GM12865 (cell line): ENCODE measurements at regions not wholly inside any gene's neighbourhood (a gene's known extent, or its start where the extent isn't known, plus 50 kb on each side); places are given as distances from the start of the nearest gene placed in this dataset.

Experiments used
- DNase-seq: peaks from one replicate; pipeline ENCODE4 v3.0.0; 2010; ENCODE audit warnings: low read depth
- H3K4me3 ChIP-seq: 2 replicates; pipeline ENCODE4 v1.5.1; 2011; ENCODE audit warnings: mild to moderate bottlenecking, low read depth, low read length, control low read depth
- TF ChIP-seq, protein P1 (sequence below): IDR thresholded peaks from 2 replicates; pipeline ENCODE4 v1.5.1; 2011; ENCODE audit warnings: low read length, control low read depth, low read depth, inconsistent platforms; ENCODE audit not compliant: insufficient read depth; ENCODE audit errors: missing control alignments

DNA sequence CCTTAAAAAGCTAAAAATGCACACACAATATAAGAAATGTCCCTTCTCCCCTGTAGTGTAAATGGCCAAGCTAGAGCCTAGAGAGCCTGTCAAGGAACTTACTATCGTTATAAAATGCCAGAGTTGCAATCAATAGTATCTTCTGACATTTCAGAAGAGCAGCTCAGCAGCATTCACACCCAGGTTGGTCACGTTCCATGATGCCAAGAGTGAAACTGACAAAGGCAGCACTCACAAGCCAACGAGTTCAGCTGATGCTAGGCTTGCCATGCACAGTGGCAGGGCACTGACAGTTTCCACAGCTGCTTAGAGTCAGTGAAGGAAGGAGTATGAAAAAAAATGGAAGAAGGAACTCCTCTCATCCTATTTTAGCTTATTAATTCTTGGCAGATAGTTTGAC, 331.4 kb upstream of the CCDC54 start:
- DNase-seq: no peak
- TF ChIP-seq, protein P1, sequence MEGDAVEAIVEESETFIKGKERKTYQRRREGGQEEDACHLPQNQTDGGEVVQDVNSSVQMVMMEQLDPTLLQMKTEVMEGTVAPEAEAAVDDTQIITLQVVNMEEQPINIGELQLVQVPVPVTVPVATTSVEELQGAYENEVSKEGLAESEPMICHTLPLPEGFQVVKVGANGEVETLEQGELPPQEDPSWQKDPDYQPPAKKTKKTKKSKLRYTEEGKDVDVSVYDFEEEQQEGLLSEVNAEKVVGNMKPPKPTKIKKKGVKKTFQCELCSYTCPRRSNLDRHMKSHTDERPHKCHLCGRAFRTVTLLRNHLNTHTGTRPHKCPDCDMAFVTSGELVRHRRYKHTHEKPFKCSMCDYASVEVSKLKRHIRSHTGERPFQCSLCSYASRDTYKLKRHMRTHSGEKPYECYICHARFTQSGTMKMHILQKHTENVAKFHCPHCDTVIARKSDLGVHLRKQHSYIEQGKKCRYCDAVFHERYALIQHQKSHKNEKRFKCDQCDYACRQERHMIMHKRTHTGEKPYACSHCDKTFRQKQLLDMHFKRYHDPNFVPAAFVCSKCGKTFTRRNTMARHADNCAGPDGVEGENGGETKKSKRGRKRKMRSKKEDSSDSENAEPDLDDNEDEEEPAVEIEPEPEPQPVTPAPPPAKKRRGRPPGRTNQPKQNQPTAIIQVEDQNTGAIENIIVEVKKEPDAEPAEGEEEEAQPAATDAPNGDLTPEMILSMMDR: no peak
- no peak overlapping the region for H3K4me3 ChIP-seq

DNA sequence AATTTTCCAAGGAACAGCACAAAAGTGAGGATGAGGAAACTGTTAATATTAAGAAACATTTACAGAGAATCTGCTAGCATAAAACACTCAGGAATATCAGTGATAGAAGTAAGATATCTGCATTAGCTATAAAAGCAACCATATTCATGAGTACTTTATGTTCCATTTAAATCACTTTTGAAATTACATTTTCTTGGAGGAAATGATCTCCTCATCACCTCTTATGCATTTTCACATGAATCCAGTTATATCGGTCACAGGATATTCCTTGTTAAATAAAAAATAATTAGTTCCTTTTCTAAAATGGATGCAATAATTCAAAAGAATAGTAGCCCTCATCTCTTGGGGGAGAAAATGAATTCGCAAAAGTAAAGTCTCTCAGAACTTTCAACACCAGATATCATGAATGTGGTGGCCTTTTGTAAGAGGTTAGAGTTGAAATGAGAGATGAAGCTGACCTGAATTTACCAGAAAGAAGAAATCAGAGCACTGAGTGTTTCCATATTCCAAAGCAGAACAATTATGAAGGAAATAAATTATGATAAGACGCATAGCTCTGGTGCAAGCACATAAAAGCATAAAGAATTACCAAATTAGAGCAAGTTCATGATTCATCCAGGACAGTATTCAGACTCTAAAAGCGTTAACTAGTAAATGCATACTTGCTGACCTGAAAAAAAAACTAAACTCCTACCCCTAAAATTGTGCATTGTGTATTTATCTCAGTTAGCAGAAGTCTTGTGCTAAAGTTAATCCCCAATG, 321.9 kb upstream of the CCDC54 start:
- no peak for DNase-seq
- TF ChIP-seq, protein P1: no peak
- no peak overlapping the region for H3K4me3 ChIP-seq

DNA sequence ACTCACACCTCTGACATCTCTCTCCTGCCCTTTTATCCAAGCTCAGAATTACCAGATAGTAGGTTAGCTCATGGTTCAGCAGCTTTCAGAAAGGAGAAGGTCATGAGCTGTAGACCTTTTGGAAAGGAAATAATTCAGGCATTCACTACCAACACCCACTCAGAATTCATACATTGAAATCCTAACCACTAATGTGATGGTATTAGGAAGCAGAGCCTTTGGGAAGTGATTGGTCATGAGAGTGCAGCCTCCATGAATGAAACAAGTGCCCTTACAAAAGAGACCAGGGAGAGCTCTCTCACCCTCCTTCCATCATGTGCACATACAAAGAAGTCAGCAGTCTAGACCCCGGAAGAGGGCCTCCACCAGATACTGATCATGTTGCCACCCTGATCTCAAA, 315.8 kb upstream of the CCDC54 start:
- no peak overlapping the region for H3K4me3 ChIP-seq
- DNase-seq: no peak

DNA sequence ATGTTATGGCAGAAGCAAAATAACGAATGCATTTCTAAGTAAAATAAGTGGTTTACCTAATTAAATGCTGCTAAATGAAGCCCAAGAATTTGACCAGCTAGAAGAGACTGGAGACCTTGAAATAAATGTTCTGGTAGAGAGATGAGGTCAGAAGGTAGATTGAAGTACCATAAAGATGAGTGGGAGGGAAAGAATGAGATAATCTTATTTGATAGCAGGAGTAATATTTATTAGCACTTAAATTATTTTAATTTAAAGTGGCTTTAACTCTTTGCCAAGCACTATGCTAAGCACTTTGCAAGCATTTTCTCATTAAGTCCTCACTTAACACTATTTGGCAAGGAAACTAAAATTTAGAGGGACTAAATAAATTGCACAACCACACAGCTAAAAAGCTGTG, 314.9 kb upstream of the CCDC54 start:
- TF ChIP-seq, protein P1: no peak
- H3K4me3 ChIP-seq: no peak overlapping the region
- DNase-seq: no peak

More for the DNA sequence above, 315.8 kb upstream of the CCDC54 start:
- TF ChIP-seq, protein P1: no peak

DNA sequence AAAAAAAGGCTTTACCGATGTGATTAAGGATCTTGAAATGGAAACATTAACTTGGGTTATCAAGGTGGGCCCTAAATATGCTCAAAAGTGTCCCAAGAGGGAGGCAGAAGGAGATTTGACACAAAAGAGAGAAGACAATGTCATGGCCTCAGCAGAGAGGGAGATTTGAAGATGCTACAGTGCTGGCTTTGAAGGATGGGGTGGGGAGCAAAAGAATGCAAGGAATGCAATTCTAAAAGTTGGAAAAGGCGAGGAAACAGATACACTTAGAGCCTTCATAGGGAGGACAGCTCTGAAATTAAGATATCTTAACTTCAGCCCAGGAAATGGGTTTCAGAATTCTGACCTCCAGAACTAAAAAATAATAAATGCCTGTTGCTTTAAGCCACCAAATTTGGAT, 314.5 kb upstream of the CCDC54 start:
- no peak overlapping the region for H3K4me3 ChIP-seq
- no peak for DNase-seq
- TF ChIP-seq, protein P1: no peak

DNA sequence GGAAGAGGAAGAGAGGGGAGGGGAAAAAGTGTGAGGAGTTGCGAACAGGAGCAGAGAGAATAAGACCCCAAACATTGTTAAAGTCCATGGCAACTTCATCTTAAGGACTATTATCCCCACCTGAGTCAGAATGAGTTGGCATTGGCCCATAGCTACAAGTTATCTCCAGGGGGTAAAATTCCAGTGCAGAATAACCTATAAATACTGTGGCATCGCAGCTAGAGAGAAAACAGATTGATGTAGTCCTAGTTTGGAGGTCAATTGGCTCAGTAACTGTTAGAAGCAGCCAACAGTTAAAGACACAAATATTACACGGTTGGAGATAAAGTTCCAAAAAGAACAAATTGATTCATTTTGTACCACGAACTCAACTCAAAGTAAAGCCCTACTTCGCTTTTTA, 313.9 kb upstream of the CCDC54 start:
- TF ChIP-seq, protein P1: no peak
- DNase-seq: no peak
- H3K4me3 ChIP-seq: no peak overlapping the region
